Keratinocyte (primary cell): ENCODE measurements at regions not wholly inside any gene's neighbourhood (a gene's known extent, or its start where the extent isn't known, plus 50 kb on each side); places are given as distances from the start of the nearest gene placed in this dataset.
"Not testable (repeated sequence)": the region's sequence is repeated elsewhere in the genome, so short reads cannot be mapped to it uniquely, and the experiment has no call there.

ENCODE experiments used
- DNase-seq: peaks from one replicate; pipeline ENCODE4 v3.0.0-alpha.2; 2011; ENCODE audit warnings: low read depth, missing footprints, low spot score
- FAIRE-seq: peaks from 2 replicates; lab custom pipeline; 2011; peaks lifted over from hg19 to GRCh38; lab: Jason Lieb, UNC
- H2AFZ ChIP-seq: 2 replicates; pipeline ENCODE4 v1.6.0; 2012; ENCODE audit warnings: low read length, control low read depth, inconsistent platforms; ENCODE audit not compliant: control insufficient read depth
- H3K27ac ChIP-seq: 2 replicates; pipeline ENCODE4 v1.5.1; 2011; ENCODE audit warnings: low read length; ENCODE audit not compliant: control insufficient read depth, insufficient read depth
- H3K27me3 ChIP-seq: 3 replicates; pipeline ENCODE4 v1.6.0; 2011; ENCODE audit warnings: low read length; ENCODE audit not compliant: control insufficient read depth, insufficient read depth; ENCODE audit errors: extremely low read depth
- H3K36me3 ChIP-seq, 2 experiments: 2 replicates in 1 of 2; 3 replicates in 1 of 2; pipeline ENCODE4 v1.5.1; 2011; ENCODE audit warnings: low read length in 2 of 2, mild to moderate bottlenecking in 1 of 2; ENCODE audit not compliant: control insufficient read depth in 2 of 2, insufficient read depth in 2 of 2; ENCODE audit errors: extremely low read depth in 1 of 2
- H3K4me1 ChIP-seq: 3 replicates; pipeline ENCODE4 v1.5.1; 2011; ENCODE audit warnings: low read length; ENCODE audit not compliant: control insufficient read depth, insufficient read depth; ENCODE audit errors: extremely low read depth
- H3K4me2 ChIP-seq: 3 replicates; pipeline ENCODE4 v1.6.0; 2011; ENCODE audit warnings: low read depth, low read length; ENCODE audit not compliant: control insufficient read depth, insufficient read depth; ENCODE audit errors: extremely low read depth
- H3K4me3 ChIP-seq, 3 experiments: fragments of 200-600 bp in 1 of 3; sonication (generic) in 1 of 3; 2 replicates in 2 of 3; 3 replicates in 1 of 3; pipeline ENCODE4 v1.5.1; 2011 to 2016; ENCODE audit warnings: low read length in 3 of 3, mild to moderate bottlenecking in 3 of 3, control low read depth in 2 of 3, inconsistent platforms in 1 of 3, low read depth in 1 of 3, mixed read lengths in 1 of 3, mixed run types in 1 of 3, moderate library complexity in 1 of 3; ENCODE audit not compliant: control insufficient read depth in 2 of 3, insufficient read depth in 2 of 3; ENCODE audit errors: extremely low read depth in 1 of 3
- H3K79me2 ChIP-seq: 2 replicates; pipeline ENCODE4 v1.6.0; 2012; ENCODE audit warnings: low read length; ENCODE audit not compliant: control insufficient read depth, insufficient read depth
- H3K9ac ChIP-seq: 3 replicates; pipeline ENCODE4 v1.6.0; 2011; ENCODE audit warnings: low read length; ENCODE audit not compliant: control insufficient read depth, insufficient read depth; ENCODE audit errors: extremely low read depth
- H3K9me1 ChIP-seq: 3 replicates; pipeline ENCODE4 v1.6.0; 2011; ENCODE audit warnings: low read length; ENCODE audit not compliant: control insufficient read depth, insufficient read depth; ENCODE audit errors: extremely low read depth
- H3K9me3 ChIP-seq: 2 replicates; pipeline ENCODE4 v1.5.1; 2012; ENCODE audit warnings: low read depth, low read length; ENCODE audit not compliant: control insufficient read depth
- H4K20me1 ChIP-seq: 3 replicates; pipeline ENCODE4 v1.6.0; 2011; ENCODE audit warnings: low read length; ENCODE audit not compliant: control insufficient read depth, insufficient read depth; ENCODE audit errors: extremely low read depth
- dilution Hi-C: fragments of 300-500 bp; cut with MboI; formaldehyde crosslinking; loops from one replicate; pipeline ENCODE4 v1.7.0; 2020; ENCODE audit warnings: low sequenced_read_pairs; ENCODE audit not compliant: extremely low pct_ligation_motif_present
- TF ChIP-seq, protein P1 (sequence below), 3 experiments: IDR thresholded peaks in 1 of 3; conservative IDR thresholded peaks in 1 of 3; optimal IDR thresholded peaks in 1 of 3; 2 replicates in 2 of 3; 3 replicates in 1 of 3; pipeline versions ENCODE3 to v1.5.1; 2011; ENCODE audit warnings: low read length in 3 of 3, mild to moderate bottlenecking in 3 of 3, moderate library complexity in 2 of 3, control low read depth in 1 of 3, inconsistent platforms in 1 of 3; ENCODE audit not compliant: insufficient read depth in 2 of 3; ENCODE audit errors: extremely low read depth in 1 of 3

DNA sequence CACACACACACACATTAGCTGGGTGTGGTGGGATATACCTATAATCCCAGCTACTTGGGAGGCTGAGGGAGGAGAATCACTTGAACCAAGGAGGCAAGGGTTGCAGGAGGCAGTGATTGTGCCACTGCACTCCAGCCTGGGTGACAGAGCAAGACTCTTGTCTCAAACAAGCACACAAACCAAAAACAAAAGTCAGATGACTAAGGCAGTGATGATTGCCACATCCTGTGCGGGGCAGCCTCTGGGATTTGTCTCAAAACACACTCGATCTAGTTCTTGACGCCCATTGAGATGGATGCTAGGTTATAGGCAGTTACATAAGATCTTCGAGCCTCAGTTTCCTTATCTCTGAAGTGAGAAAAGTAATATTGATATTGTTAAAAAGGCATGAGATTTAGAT lies 57.8 kb upstream of the NBPF8 start:
- H3K4me2 ChIP-seq, H3K27ac ChIP-seq, DNase-seq, H2AFZ ChIP-seq, H3K9ac ChIP-seq, H4K20me1 ChIP-seq, H3K9me3 ChIP-seq, H3K36me3 ChIP-seq, H3K4me3 ChIP-seq, H3K27me3 ChIP-seq, H3K79me2 ChIP-seq, H3K9me1 ChIP-seq, dilution Hi-C loops, FAIRE-seq, H3K4me1 ChIP-seq: not testable (repeated sequence)

DNA sequence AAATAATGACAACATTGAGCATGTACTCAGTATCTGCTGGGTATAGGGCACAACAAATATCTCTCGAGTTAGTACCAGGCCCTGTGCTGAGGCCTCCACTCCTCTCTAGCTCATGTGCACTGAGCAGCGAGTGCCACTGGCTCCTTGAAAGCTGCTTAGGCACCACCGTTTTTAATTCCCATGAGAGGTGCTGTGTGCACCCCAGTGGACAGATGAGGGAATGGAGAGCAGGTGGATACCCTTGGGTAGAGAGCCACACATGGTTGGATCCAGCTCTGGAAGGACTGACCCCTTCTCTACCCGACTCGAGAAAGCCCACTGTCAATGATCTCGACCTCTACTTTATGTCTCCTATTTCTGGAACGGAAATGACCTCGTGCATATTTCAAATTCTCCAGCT lies 58.7 kb upstream of the NBPF8 start:
- H3K27ac ChIP-seq, DNase-seq, H3K9me3 ChIP-seq, H3K79me2 ChIP-seq, dilution Hi-C loops, H4K20me1 ChIP-seq, H3K9ac ChIP-seq, H3K36me3 ChIP-seq, H3K4me3 ChIP-seq, H3K27me3 ChIP-seq, H3K4me2 ChIP-seq, H2AFZ ChIP-seq, H3K9me1 ChIP-seq, H3K4me1 ChIP-seq, FAIRE-seq: not testable (repeated sequence)
- TF ChIP-seq, protein P1, sequence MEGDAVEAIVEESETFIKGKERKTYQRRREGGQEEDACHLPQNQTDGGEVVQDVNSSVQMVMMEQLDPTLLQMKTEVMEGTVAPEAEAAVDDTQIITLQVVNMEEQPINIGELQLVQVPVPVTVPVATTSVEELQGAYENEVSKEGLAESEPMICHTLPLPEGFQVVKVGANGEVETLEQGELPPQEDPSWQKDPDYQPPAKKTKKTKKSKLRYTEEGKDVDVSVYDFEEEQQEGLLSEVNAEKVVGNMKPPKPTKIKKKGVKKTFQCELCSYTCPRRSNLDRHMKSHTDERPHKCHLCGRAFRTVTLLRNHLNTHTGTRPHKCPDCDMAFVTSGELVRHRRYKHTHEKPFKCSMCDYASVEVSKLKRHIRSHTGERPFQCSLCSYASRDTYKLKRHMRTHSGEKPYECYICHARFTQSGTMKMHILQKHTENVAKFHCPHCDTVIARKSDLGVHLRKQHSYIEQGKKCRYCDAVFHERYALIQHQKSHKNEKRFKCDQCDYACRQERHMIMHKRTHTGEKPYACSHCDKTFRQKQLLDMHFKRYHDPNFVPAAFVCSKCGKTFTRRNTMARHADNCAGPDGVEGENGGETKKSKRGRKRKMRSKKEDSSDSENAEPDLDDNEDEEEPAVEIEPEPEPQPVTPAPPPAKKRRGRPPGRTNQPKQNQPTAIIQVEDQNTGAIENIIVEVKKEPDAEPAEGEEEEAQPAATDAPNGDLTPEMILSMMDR (optimal IDR thresholded peaks at IDR 0.05 in 1 of 3, IDR thresholded peaks at IDR 0.05 in 1 of 3, conservative IDR thresholded peaks at IDR 0.05 in 1 of 3; ENCODE audit: extremely low read depth in 1 of 3, insufficient read depth in 2 of 3, low read length in 3 of 3): peak in 2 of 3 experiments; percentile 18 to 21

DNA sequence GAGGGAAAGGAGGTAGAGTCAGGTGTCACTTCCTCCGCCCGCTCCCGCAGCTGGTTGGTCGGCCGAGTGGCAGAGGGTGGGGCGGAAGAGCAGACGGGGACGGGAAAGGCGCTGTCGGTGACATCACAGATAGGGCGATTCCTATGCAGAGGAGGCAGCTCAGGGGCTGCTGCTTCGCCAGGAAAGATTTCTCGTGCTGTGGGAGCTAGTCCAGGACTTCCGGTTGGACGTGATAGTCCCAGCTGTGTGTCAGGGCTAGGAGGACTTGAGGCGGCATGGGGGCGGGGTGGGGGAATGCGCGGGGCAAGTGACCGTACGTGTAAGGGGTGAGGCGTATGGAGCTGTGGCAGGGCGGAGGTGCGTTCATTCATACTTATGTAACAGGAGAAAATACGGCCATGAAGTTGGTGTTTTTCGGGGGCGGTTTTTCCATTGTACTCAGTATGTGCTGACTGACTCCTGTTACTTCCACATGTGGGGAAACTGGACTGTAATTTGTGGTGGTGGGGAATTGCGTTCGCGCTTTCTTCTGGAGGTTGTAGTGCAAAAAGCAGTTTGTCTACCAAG lies 60.1 kb upstream of the NBPF8 start:
- dilution Hi-C loops, H2AFZ ChIP-seq, H3K9me1 ChIP-seq, H4K20me1 ChIP-seq, H3K79me2 ChIP-seq, DNase-seq, FAIRE-seq, H3K4me1 ChIP-seq, H3K36me3 ChIP-seq, H3K4me2 ChIP-seq, H3K9me3 ChIP-seq, H3K27me3 ChIP-seq: not testable (repeated sequence)
- peak overlapping the region; percentile 50 for H3K9ac ChIP-seq
- H3K27ac ChIP-seq: peak overlapping the region; percentile 43
- peak overlapping the region in 1 of 3 experiments; percentile 10 for H3K4me3 ChIP-seq

DNA sequence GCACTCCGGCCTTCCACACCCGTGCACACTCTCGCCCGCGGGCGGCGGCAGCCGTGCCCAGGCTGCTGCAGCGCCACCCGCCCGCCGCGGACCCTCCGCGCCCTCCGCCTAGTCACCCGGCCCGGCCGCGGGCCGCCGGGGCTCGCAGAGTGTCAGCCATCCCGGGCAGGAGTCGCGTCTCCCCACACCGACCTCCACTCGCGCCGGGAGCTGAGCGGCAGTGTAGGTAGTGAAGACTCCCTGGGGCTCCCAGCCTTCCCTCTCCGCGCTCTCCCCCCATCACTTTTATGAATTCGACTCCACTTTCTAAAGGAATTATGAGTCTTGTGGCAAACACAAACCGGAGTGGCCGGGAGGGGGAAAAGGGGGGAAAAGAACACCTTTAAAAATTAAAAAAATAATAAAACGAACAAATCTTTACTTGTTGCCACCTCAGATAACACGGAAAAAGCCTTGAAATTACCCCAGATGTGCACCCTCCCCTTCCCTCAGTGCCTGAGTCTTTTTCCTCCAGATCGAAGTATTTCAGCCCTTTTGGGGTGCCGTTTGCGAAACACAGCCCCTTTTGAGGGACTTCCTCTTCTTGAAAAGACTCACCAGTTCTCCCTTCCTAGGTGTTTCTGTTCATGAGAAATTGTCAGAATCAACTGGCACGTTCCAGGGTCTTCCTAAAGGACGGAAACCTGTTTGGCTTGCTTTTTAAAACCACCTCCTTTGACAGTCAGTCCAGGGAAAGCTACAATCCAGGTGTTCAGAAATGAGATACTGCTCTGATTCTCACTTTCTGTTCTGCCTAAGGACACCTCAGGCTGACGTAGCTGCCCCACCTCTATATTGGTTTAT lies 72.4 kb upstream of the NBPF8 start:
- H2AFZ ChIP-seq, H3K9me3 ChIP-seq, H3K27me3 ChIP-seq, DNase-seq, H3K9me1 ChIP-seq, H4K20me1 ChIP-seq, FAIRE-seq, H3K36me3 ChIP-seq, dilution Hi-C loops, H3K79me2 ChIP-seq, H3K4me1 ChIP-seq: not testable (repeated sequence)
- peak overlapping the region; percentile 69 for H3K9ac ChIP-seq
- peak overlapping the region; percentile 66 for H3K27ac ChIP-seq
- H3K4me3 ChIP-seq: peak overlapping the region; percentile 35 to 53 (median 37)
- peak overlapping the region; percentile 41 for H3K4me2 ChIP-seq
